GM18520 (cell line): ENCODE measurements at regions not wholly inside any gene's neighbourhood (a gene's known extent, or its start where the extent isn't known, plus 50 kb on each side); places are given as distances from the start of the nearest gene placed in this dataset.

Experiments used
- ATAC-seq: cut with Tn5 transposase; IDR thresholded peaks from one replicate; pipeline ENCODE4 v1.9.1; 2021; ENCODE audit not compliant: unreplicated experiment

DNA sequence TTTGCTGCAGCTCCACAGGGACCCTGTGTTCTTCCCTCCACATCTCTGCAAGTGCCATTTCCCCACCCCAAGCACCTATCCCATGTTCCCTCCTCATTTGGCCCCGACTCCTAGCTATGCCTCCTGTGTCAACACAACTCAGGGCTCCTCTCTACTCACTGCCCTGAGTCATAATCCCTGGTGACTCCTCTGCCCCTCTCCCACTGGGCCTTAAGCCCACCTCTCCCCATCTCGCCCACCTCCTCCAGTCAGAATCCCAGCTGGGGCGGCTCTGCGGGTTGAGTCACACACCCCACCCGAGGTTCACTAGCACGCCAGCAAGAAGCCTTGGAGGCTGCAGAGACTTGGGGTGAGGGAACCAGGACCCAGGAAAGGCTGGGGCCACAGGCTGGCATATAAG lies 346.2 kb downstream of the FOXL1 start:
- no peak for ATAC-seq

DNA sequence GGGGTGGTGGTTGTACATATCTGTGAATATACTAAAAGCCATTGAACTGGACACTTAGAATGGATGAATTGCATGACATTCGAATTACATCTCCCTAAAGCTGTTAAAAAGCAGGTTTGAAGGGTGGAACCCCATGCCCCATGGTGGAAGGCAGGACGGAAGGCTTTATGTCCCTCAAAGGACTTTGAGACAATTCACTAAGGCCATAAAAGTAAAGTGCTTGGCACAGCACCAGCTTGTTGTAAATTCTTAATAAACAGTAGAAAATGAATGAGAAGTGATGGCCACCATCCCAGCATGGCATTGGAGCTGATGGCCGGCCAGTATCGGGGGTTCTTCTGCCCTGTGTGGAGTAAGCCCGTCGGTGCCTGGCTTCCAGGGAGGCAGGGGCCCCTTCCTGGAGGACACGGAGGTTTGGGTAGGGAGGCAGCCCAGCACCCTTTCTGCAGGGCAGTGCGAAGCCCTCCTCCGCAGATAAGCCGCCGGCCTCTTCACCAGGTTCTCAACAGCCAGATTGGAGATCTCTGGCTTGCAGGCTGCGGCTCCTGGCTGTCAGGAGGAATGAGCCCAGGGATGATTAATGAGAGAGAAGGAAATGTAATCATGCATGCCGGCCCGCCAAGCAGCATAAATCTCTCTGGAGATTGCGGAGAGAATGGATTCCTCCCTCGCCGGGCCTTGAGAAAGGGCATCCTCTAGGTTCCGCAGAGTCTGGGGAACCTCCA lies 346.9 kb downstream of the FOXL1 start:
- no peak for ATAC-seq

DNA sequence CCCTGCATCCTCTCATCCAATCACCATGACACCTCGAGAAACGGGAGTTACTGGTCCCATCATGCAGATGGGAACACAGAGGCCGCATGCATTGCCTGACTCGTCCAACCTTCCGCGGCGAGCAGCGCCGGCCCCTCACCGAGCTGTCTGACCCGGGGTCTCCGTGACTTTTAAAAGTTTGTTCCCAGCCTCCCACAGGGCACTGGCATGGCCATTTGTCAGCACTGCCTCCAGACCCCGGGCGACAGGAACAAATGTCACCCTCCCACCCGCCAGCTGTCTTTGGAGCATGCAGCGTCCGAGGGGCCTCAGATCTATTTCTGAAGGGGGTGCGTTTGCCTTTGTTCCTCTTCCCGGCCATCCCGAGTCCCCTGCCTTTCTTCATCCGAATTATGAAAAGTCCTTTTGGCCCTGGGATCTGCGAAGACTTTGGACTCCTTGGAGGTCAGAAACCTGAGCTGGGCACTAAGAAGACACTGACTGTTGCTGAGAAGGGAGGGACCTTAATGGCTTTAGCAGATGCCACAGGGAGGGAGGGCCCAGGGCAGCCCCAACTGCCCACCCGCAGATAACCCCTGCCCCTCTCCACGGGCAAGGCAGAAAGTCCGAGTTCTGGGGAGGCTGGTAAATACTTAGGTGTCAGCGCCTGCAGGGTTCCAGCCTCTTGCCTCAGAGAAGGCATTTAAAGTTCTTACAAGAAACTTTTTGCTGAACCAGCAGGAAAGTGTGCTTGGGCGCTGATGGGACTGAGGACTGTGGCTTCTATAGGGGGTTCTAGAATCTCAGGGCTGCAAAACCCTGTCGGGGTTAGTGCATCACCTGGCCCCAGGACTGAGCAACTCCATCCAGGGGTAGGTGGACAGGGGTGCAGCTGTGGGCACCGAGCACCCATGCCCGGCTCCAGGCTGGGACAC lies 348.1 kb downstream of the FOXL1 start:
- ATAC-seq = no peak

DNA sequence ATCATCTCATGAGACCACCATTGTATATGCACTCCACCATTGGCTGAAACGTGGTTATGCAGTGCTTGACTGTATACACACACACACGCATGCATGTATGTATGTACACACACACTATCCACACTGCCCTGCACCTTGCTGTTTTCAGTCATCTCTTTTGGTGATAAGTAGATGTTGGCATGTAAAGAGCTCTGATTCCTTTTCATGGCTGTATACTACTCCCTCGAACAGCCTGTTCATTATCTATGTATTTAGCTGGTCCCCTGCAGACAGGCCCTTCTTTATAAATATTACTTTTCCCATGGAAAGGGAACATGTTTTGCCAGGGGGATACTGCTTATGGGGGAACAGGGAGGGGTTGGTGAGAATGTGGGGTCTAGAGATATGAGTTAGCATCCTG lies 349.4 kb downstream of the FOXL1 start:
- no peak for ATAC-seq

DNA sequence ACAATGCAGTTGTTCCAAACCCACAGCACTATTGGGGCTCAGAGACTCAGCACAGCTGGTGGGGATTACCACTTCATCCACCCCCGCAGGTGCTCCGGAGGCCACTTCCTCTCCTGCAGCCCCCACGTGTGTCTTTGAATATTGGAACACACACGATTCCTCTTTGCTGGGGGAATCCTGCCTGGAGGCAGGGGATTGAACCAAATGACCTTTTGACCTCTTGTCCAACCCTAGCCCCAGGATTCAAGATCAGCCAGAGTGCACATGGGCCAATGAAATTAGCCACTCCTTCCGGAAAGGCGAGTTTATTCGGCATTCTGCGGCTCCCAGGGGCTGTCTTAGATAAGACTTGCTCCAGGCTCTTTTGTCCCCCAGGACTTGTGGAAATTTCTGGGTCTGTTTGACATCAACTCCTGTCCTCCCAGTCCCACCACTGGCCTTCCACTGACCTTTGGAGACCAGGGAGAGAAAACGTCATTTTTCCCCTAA lies 350.2 kb downstream of the FOXL1 start:
- no peak for ATAC-seq

DNA sequence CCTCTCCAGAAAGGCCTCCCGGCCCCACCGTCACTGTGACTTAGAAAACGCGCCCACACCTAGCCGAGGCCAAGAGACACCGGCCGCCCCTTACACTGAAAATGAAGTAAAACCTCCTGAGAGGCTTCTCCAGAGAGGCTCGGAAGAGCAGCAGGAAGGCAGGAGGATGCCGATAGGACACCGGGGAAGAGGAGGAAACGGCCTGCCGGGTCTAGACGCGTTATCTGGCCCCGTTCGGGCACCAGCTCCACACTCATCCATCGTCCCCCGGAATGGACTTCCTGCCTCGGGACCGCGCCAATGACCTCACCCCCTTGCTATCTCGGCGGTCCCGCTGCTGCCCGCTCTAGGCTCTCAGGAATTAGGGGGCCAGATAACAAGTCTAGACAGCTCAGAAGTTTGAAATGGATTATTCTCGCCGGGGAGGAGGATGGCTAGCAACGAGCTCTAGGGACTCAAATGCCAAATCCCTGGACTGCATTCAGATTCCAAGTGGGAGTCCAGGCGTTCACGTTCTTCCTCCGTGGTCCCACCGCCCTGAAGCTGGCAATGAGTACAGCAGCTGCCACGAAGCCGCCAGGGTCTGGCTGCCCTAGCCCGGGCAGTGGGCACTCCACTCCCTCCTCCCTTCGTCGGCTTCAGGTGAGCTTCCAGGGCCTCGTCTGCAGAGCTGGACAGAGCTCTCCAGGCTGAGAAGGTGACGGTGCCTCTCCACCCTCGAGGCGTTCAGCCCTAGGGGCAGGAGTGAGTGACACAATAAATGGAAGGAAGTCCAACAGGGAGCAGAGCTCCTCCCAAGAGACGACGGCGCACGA lies 350.9 kb downstream of the FOXL1 start:
- ATAC-seq = no peak

DNA sequence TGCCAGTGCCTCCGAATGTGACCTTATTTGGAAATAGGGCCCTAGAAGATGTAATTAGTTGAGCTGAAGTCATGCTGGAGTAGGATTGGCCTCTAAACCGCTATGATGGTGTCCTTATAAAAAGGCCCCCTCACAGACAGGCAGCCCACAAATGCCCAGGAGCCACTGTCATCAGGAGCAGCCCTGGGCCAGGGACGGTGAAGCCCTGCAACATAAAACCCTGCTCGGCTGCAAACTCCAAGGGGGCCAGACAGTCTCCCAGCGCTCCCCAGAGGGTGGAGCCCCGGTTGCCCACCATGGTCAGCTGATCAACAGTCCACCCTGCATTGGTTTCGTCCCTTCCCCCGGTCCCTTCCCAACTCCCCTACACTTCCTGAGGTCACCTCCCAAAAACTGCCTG lies 351.7 kb downstream of the FOXL1 start:
- ATAC-seq = no peak

DNA sequence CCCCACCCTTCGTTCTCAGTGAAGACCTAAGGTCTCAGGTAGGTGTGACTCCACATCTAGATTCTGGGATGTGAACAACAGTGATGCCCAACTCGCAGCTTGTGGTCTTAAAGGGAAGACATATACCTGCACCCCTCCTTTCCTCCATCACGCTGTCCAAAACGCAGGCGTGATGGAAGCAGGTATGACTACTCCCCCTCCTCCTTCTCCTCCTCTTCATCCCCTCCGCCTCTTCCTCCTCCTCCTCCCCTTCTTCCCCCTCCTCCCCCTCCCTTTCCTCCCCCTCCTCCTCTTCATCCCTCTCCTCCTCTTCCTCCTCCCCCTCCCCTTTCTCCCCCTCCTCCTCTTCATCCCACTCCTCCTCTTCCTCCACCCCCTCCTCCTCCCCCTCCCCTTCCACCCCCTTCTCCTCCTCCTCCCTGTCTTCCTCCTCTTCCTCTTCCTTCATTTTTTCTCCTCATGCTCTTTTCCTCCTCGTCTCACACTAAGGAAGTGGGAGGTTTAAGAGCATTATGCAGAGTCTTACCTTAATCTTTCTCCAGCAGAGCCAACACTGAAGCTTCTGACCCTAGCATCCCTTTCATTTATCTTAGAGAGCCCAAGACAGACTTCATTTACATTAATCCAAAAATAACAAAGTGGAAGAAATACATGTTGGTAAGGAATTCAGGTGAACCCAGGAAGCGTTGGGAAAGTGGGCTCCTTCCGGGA lies 352.5 kb downstream of the FOXL1 start:
- ATAC-seq = no peak

DNA sequence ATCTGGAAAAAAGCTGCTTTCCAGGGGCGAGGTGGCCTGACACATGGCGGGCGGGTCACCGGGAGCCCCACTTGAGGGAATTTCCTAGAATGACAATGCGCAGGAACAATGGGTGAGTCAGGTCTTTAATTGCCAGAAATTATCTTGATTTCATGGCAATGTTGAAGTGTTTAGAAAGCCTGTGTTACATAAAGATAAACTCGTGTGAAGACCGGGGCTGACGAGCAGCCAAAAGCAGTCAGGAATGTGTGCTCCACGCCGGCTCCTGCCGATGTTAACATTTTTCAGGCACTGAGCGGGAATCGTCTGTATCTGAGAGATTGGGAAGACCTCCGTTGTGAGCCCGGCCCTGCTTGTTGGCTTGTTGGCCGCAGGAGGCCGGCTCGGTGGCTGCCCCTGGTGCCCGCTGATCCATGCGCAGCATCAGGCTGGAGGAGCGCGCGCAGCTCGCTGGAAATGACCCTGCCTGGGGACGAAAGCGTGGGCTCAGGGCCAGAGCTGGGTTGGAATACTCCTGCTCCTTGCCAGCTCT lies 353.1 kb downstream of the FOXL1 start:
- no peak for ATAC-seq

DNA sequence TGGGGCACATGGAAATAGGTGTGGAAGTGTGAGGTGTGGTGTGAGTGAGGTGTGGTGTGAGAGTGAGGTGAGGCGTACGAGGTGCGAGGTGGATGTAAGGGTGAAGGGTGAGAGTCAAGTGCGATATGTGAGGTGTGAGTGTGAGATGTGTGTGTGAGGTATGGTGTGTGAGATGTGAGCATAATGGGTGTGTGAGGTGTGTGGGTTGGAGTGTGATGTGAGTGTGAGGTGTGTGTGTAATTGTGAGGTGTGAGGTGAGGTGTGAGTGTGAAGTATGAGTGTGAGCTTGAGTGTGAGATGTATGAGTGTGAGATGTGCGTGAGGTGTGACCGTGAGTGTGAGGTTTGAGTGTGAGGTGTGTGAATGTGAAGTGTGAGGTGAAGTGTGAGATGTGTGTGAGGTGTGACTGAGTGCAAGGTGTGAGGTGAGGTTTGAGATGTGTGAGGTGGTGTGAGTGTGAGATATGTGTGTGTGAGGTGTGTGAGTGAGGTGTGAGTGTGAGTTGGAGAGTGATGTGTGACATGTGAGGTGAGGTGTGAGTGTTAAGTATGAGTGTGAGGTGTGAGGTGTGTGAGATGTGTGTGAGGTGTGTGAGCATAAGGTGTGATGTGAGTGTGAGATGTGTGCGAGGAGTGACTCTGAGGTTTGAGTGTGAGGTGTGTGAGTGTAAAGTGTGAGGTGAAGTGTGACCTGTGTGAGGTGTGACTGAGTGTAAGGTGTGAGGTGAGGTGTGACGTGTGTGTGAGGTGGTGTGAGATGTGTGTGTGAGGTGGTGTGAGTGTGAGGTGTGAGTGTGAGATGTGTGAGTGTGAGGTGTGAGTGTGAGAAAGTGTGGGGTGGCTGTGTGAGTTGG lies 354.0 kb downstream of the FOXL1 start:
- no peak for ATAC-seq

DNA sequence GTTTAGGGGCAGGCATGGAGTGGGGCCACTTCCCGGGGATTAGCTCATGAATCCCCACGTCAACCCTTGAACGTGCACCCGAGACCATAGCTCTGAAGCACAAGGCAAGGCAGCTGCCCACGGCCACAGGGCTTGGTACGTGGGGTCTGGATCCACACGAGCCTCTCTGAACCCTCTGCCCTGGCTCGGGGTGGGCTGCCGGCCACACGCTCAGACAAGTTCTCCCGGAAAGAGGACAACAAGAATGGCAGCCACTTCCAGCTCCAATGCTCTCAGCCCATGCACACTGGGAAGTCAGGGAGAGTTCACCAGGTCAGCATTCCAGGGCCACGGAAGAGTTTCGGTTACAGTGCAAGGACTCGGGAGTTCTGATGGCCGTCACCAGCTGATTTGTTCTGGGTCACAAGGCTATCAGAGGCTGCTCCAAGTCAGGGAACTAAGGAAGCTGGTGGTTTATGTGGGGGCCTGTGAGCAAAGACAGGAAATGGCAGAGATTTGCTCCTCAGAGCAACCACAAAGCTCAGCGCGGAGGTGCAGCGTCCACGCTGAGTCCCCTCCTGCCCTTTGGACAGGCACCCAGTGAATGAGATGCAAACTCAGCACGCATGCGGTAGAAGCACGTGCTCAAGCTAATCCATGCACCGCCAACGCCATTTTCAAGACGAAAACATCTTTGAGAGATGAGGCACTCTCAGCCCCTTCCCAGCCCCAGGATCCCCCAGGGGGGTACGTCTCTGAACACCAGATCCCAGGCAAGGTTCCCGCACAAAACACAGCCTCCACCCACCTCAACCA lies 356.4 kb downstream of the FOXL1 start:
- no peak for ATAC-seq

DNA sequence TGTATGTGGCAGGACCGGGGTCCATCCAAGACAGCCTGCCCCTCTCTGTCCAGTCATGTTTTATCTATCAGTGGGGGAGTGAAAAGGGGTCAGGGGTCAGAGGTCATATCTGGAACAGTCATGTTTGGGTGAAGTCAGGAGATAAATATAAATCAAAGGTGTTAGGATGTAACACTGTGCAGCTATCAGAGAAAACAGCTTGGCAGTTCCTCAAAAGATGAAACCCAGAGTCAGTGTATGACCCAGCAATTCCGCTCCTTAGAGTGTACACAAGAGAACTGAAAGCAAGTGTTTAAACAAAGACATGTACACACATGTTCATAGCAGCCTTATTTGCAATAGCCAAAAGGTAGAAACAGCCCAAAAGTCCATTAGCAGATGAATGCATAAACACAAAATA lies 361.3 kb downstream of the FOXL1 start:
- ATAC-seq = no peak

DNA sequence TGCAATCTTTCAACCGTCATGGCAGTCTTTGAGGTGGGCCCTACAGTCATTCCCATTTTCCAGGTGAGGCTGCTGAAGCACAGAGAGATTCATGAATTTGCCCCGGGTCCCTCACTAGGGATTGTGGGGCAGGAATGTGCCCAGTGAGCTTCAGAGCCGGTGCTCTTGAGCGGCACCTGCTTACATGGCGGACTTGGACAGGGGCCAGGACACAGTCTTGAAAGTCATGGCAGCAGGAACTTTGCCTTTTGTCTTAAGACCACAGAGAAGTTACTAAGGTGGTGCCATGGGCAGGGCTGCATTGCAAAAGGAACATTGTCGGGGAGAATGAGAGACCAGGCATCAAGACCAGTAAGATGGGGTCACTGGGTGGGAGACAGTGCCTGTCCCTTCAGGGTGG lies 363.4 kb downstream of the FOXL1 start:
- no peak for ATAC-seq

DNA sequence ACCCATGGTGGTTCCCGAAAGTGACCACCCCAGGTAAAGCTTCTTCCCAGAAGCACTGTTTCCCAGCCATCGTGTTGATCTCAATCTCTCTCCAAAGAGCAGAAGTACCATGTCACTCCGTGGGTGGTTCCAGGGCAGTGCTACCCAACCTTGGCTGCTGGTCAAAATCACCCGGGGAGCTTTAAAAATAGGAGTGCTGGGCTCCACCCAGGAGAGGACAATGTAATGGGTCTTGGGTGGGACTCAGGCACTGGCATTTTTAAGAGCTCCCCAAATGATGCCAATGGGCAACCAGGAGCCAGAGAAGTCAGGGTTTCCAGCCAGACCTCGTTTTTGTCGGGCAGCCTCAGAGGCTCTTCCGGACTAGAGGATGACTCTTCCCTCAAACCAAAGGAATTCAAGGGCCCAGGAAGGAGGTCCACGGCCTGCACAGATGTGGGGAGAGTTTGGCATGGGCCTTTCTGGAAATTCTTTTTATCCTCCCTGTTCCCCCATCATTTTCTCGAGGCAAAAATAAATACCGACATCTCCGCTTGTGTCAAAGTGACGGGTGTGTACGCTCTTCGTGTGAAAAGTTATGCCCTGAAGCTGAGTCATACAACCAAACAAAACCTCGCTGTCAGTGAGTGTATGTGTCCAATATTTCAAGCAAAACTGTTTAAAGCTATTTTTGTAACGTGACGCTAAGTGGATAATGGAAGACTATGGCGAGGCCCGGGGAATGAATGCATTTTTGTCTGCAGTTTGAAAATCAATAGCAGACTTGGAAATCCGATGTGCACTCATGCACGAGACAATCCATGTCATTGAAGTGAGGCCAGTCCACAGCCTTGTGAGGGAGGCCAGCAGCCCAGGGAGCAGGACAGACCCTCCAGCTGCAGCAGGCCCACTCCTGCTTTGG lies 364.1 kb downstream of the FOXL1 start:
- no peak for ATAC-seq

DNA sequence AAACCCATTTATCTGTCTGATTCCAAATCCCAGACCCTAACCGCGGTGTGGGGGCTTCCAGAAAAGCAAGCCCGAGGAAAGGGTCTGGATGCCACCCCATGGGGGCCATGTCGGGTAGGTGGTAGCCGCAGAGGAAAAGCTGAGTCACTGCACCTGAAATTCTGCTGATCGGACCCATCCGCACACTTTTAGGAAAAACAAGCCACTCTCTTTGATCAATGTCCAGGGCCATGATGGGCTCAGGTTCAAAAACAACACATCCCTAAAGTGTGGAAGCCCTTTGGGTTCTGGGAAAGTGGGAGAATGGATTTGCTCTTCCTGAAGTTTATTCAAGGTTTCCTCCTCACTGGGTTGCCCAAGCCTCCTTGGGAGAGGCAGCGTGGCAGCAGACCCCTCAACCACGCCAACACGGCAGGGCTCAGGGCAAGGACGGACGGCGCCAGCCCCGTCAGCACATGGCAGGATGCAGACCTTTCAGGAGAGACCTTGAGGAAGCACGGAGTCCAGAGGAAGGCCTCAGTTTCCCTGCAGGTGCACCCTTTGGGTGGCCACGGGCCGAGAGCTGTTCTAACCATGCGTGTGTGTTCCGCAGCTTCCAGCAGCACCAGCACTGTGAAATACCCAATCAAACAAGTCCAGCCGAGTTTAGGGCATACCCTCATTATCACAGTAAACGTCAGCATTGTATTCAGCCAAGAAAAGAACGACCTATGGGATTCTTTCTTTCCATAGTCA lies 367.0 kb downstream of the FOXL1 start:
- no peak for ATAC-seq

DNA sequence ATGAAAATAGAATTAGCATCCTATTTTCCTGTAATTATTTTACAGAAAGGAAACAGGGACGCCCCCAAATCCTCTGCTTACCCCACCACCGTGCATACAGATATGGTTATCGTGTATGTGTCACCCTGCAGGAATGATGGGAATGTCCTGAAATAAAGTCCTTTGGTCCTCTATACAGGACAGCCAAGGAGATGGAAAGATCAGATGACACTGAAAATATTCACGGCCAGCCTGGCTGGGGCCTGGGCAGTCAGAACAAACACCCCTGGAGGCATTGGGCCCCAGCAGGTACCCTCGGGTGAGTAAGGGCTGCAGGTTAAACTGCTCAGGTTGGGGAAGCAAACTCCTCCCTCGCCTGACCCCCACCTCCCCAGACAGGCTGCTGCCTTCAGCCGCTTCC lies 368.0 kb downstream of the FOXL1 start:
- ATAC-seq = no peak

DNA sequence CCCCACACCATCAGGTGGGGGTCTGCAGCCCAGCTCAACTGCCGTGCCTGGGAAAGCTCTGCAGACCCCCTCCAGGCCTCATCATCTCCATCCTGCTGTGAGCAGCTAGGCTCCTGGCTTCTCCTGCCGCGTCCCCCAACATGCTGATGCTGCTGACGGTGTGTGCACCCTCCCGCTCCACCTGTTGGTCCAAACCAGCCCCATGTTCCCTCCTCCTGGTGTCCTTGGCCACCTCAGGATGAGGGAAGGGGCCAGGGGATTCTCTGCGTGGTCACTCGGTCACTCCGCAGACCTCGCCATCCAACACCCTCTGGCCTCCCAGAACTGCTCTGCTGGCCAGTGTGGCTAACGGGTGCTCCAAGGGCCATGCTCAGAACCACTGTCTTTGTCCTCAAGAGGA lies 368.6 kb downstream of the FOXL1 start:
- no peak for ATAC-seq
